Fibroblast of villous mesenchyme (primary cell): ENCODE measurements at regions not wholly inside any gene's neighbourhood (a gene's known extent, or its start where the extent isn't known, plus 50 kb on each side); places are given as distances from the start of the nearest gene placed in this dataset.

ENCODE experiments used
- DNase-seq: peaks from one replicate; pipeline ENCODE4 v3.0.0-alpha.2; 2010; ENCODE audit warnings: low read depth
- H3K4me3 ChIP-seq: 2 replicates; pipeline ENCODE4 v1.5.1; 2011; ENCODE audit warnings: low read depth, mild to moderate bottlenecking, low read length
- CTCF ChIP-seq: IDR thresholded peaks from 2 replicates; pipeline ENCODE4 v1.5.1; 2012; ENCODE audit warnings: low read depth, mild to moderate bottlenecking, low read length; ENCODE audit not compliant: insufficient read depth

- no peak for TF ChIP-seq CTCF
- H3K4me3 ChIP-seq: no peak overlapping the region
- DNase-seq: no peak
Measured at GRCh38 chr9:107931071-107931715, 441.6 kb upstream of the KLF4 start.

GRCh38 chr9:107929443-107929842 lies 439.9 kb upstream of the KLF4 start:
- H3K4me3 ChIP-seq: no peak overlapping the region
- no peak for TF ChIP-seq CTCF
- peak; percentile 69 for DNase-seq

DNA sequence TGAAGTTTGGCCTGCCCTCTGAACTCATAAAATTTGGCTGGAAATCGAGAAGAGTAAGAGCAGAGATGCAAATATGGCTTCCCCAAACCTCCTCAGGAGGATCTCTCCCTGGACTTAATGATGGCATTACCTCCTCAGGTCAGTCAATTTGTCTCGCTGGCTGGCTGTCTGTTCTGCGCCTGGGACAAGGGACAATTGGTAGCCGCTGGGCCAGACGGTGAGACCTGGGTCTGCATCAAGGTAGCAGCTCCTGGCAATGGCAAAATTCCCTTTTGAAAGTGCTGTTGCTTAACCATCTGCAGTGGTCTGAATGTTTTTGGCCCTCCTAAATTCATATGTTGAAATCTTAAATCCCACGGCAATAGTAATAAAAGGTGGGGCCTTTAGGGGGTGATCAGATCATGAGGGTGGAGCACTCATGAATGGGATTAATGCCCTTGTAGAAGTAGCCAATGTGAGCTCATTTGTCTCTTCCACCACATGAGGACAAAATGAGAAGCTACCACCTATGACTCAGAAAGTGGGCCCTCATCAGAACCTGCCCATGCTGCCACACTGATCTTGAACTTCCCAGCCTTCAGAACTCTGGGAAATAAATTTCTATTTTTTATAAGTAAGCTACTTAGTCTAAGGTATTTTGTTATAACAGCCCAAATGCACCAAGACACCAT lies 439.3 kb upstream of the KLF4 start:
- no peak for TF ChIP-seq CTCF
- no peak overlapping the region for H3K4me3 ChIP-seq
- DNase-seq: no peak

DNA sequence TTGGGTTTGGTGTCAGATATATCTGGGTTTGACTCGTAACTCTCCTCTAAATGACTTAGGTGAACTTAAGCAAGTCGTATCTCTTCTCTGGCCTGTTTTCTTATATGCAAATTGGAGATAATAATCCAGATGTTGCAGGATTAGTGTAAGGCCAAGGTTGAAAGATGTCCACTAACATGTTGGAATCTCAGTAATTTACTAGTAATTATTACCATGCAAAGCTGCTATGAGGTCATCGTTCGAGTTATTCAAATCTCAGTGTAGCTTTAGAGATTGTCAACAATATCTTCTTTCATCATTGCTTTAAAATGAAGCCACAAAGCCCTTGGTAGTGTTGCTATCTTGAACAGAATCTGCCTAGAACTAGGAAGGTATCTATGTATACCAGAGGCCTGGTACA lies 437.7 kb upstream of the KLF4 start:
- no peak for DNase-seq
- H3K4me3 ChIP-seq: no peak overlapping the region
- TF ChIP-seq CTCF: no peak

- TF ChIP-seq CTCF: no peak
- DNase-seq: no peak
- no peak overlapping the region for H3K4me3 ChIP-seq
Measured at GRCh38 chr9:107925749-107926297, 436.3 kb upstream of the KLF4 start.

DNA sequence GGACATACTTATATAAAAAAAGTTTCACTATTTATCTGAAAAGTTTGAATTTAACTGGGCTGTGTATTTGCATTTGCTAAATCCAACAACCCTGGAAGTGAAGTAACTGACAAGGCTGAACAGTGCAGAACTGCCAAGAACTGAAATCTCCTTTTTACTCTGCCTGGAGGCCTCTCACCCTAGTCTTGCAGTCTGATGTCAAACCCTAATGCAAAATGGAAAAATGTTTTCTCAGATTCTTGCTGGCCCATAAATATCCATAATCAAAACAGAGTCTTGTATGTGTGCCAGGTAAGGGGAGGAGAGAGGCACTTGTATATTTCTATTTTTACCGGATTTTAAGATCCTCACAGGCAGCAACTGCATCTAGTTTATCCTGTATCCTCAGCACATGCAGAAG lies 432.7 kb upstream of the KLF4 start:
- no peak for TF ChIP-seq CTCF
- no peak overlapping the region for H3K4me3 ChIP-seq
- DNase-seq: no peak
